ENCODE measurements at regions not wholly inside any gene's neighbourhood (a gene's known extent, or its start where the extent isn't known, plus 50 kb on each side); places are given as distances from the start of the nearest gene placed in this dataset.

- Histone ChIP-seq H3K27ac (ENCODE audit: control insufficient read depth, insufficient read depth) (no peak overlapping the region), H3K36me3 (ENCODE audit: control insufficient read depth in 2 of 2, insufficient read depth in 2 of 2, low read length in 1 of 2) (no peaks in the 10 kb centered on the region), H3K27me3 (replicated peaks in 1 of 2; ENCODE audit: control insufficient read depth in 2 of 2, insufficient read depth in 2 of 2, low read length in 1 of 2) (no peaks in the 10 kb centered on the region; a peak in 1 of 4 replicates), H3K4me1 (ENCODE audit: control insufficient read depth, insufficient read depth, low read length) (peaks cover 9% of the 10 kb centered on the region), H3K4me3 (no peak overlapping the region), H3K79me2 (ENCODE audit: control insufficient read depth, insufficient read depth, low read length) (no peaks in the 10 kb centered on the region), H3K9me3 (replicated peaks; ENCODE audit: control insufficient read depth, insufficient read depth, low read length) (no peaks in the 10 kb centered on the region; the same call in 2 of the 3 replicates), H2AFZ (ENCODE audit: control insufficient read depth, low read depth, low read length) (no peak overlapping the region), H3K4me2 (ENCODE audit: control insufficient read depth, insufficient read depth) (no peak overlapping the region), H4K20me1 (ENCODE audit: control insufficient read depth, insufficient read depth) (no peaks in the 10 kb centered on the region), H3K9ac (ENCODE audit: control insufficient read depth, insufficient read depth, low read length) (no peak overlapping the region)
- no TSS peak for BruUV-seq (replicated peaks)
- ChIA-PET CTCF (interaction anchor here (0.8 to 1.3 kb wide), 2 partner anchors 9 to 13 kb away, joined by 3 to 4 read pairs; no protein-coding TSS in a partner anchor), RAD21 (ENCODE audit: unreplicated experiment) (interaction anchor here (0.9 kb wide), 1 partner anchor 13 kb away, joined by 3 read pairs; no protein-coding TSS in a partner anchor), SMC1A (ENCODE audit: uncharacterized antibody, unreplicated experiment) (interaction anchor here (1.2 kb wide), 1 partner anchor 32 kb away, joined by 4 read pairs; no protein-coding TSS in a partner anchor), POLR2A (no interaction called here)
- in situ Hi-C loops (cut with MboI) = no loop called here
- ATAC-seq (no peak), FAIRE-seq (no peak), DNase-seq (ENCODE audit: low read depth, low spot score) (no peak)
- WGBS (ENCODE audit: insufficient coverage, insufficient replicate concordance, low lambda C conversion rate, missing lambda C conversion rate) = 57% methylated on average over 8 of the region's 8 CpGs
- TF ChIP-seq HDGF (IDR thresholded peaks at IDR 0.05) (no peak), STAT1 (conservative IDR thresholded peaks at IDR 0.05) (no peak), MTA3 (IDR thresholded peaks at IDR 0.05; ENCODE audit: borderline replicate concordance, low read length) (no peak), RFX5 (IDR thresholded peaks at IDR 0.05; ENCODE audit: low read depth, low read length) (no peak), POLR2A (IDR thresholded peaks at IDR 0.05; ENCODE audit: low read depth, low read length) (no peak), TCF7 (IDR thresholded peaks at IDR 0.05; ENCODE audit: borderline replicate concordance) (no peak), ZBTB33 (IDR thresholded peaks at IDR 0.05) (no peak), MTA2 (IDR thresholded peaks at IDR 0.05; ENCODE audit: low read depth) (no peak), ASH2L (IDR thresholded peaks at IDR 0.05; ENCODE audit: borderline replicate concordance, low read depth) (no peak), NR2C1 (IDR thresholded peaks at IDR 0.05) (no peak), RAD21 (IDR thresholded peaks at IDR 0.05; ENCODE audit: insufficient read depth, low read depth, low read length) (no peak)
- TF ChIP-seq, protein P1, sequence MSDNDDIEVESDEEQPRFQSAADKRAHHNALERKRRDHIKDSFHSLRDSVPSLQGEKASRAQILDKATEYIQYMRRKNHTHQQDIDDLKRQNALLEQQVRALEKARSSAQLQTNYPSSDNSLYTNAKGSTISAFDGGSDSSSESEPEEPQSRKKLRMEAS (IDR thresholded peaks at IDR 0.05; ENCODE audit: low read depth, low read length) = no peak
- intact Hi-C loops (cut with micrococcal nuclease; ENCODE audit: unreplicated experiment) = no loop called here
Observed at GRCh38 chr16:86085795-86086194, 186.8 kb downstream of the IRF8 start.

Data from GM12878 (cell line).